Dermis microvascular lymphatic vessel endothelial cell (primary cell): ENCODE measurements at regions not wholly inside any gene's neighbourhood (a gene's known extent, or its start where the extent isn't known, plus 50 kb on each side); places are given as distances from the start of the nearest gene placed in this dataset.

Source experiments
- DNase-seq, 2 donors: peaks; one replicate each; pipeline versions ENCODE4 v3.0.0 to v3.0.0-alpha.2; 2010; ENCODE audit warnings: low read depth in 2 of 2

DNA sequence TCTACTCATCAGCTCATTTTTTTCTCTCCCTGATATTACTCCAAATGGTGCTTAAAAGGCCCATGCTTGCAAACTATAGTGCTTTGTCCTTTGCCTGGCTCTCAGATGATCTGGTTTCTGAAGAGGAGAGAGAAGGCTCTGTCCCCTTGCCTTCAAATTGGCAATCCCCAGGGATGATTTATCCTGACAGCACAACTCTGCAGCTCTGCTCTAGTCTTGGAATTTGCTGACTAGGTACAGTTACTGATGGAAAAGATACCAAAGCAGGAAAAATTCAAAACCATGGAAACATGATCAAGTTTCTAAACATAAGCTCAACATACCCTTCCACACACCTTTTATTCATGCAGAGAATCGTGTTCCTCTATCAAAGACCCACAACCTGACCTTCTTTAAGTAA, 106.7 kb upstream of the CADPS start:
- no peak for DNase-seq

- no peak for DNase-seq
Observed at GRCh38 chr3:62982795-62983455, 107.7 kb upstream of the CADPS start.

GRCh38 chr3:62986061-62986460, 110.8 kb upstream of the CADPS start:
- DNase-seq = no peak

DNA sequence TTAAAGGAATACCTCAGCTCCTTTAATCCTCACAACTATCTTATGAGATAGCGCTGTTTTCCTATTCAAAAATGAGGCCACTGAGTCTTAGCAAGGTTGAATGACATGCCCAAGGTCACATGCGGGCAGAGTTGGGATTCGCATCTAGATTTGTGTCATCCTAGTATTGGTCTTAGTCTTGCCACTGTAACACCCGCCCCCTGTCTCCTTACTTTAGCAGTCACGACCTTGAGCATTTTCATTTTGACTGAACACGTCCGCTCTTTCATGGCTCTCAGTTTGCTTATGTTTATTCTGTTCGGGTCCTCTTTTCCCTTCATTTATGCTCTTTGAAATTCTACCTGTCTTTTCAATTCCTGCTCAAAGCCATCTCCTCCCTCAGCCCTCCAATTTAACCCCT, 112.5 kb upstream of the CADPS start:
- no peak for DNase-seq

DNA sequence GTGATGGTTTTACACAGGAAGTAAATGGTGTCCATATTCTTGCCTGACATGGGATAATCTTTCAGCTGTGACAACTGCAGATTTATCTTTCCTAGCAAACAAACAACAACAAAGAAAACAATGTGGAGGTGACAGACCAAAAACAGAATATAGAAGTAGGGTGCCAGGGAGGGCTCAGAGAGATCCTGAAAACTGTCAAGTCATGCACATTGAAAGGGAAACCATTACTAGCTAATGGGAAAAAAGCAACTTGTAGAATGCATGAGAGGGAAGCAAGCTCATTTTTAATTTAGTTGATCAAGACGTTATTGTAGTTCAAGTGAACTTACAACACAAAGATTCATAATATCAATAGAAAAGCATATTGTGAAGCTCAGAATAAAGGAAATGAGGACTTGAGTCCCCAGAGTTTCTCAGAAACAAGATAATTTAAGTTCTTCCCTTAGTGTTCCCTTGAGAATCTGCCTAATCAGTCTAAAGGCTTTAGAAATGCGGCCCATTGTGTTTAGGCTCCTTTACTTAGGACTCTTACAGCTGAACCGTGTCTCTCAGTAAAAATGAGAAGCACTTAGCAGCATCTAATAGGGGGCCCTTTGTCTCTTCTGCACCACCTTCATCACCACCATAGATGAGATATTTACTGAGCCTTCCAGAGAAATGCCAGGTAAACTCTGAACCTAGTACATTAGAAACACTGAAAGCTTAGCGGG, 115.6 kb upstream of the CADPS start:
- DNase-seq = no peak

DNA sequence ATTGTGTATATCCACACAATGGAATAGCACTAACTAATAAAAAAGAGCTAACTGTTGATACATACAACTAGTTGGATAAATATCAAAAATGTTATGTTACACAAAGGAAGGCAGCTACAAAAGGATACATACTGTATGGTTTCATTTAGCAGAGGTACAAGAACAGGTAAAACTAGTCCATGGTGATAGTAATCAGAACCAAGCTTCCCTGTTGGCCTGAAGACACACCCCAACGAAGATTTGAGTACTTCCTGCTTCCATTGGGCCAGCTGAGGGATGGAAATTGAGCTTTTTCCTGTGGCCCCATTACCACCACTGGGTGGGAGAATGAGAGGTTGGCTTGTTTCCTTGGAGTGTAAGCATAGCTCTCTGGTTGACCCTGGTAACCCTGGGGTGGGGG, 117.3 kb upstream of the CADPS start:
- DNase-seq = no peak

- DNase-seq = no peak
Observed at GRCh38 chr3:62995119-62995518, 119.9 kb upstream of the CADPS start.

DNA sequence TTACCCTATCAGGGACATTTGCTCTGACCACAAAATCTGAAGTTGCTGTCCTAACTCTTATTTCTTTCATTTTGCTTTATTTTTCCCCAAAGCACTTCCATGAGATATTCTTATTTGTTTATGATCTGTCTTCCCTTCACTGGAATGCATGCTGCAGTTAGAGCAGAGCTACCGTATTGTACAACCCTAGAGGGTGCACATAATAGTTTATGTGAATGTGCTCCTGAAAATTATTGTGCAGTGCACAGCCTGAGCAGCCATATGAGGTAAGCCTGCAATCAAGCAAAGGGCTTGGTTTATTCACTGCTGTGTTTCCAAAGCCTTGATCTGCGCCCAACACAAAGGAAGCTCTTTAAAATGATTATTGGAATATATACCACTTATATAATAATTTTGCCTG, 120.3 kb upstream of the CADPS start:
- DNase-seq = no peak

DNA sequence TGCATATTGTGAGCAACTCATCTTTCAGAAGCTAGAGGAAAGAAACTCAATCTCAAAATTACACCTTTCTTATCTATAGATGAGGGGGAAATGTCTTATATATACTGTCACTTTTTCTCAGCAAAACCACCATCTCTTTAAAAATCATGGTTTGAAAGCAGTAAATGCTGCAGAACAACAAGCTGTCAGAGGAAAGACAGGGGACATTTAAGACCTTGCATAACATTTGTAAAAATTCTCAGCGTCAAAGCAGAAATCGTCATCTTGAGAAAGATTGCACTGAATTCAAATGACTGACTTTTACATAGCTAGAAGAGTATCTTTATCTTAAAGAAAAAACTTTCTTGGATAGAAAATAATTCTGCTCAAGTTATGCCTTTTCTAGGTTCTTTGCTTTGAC, 122.2 kb upstream of the CADPS start:
- DNase-seq = no peak

GRCh38 chr3:62999158-62999557, 123.9 kb upstream of the CADPS start:
- DNase-seq = no peak

DNA sequence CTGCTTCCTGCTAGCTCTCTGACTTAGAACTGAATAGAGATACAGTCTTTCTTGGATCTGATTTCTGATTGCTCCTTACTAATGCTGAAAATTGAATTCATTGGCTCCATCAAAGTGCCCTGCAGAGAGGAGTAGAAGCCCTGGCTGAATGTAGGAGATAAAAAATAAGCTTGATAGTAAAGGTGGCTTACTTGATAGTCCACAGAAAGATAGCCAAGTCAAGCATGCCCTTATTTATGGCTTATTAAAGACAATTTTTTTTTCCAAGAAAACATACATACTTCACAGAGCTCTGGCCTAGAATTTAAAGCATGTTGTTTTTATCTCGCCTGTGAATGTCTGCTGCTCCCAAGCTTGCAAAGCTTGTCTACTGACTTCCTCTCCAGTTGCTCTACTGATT, 124.6 kb upstream of the CADPS start:
- no peak for DNase-seq

GRCh38 chr3:63004448-63004847, 129.2 kb upstream of the CADPS start:
- DNase-seq = no peak

DNA sequence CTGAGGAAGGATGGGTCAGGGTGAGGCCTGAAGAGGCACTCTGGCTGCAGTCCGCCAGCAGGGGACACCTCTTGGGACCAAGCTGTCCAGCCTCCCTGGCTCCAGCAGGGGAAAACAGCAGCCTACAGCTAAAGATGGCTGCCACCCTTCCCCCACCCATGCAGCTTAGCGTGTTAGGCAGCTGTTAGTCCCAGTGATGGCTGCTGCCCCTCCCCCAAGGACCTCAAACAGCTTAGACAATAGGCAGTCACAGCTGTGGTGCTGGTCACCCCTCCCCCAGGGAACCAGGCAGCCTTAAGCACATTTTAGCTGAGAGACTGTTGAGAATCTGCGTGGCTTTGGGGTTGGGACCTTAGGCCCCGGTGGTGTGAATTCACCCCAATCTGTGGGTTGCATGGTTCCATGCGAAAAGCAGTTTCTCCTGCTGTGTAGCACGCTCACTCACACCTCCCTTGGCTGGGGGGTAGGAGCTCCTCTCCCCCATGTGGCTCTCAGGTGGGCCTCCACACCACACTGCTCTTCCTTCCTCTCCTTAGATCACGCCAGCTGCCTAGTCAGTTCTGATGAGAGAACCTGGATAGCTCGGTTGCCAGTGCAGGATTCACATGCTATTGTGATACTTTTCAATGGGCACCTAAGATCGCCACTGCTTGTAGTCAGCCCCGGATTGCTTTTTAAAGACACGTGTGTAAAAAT, 140.5 kb upstream of the CADPS start:
- no peak for DNase-seq

DNA sequence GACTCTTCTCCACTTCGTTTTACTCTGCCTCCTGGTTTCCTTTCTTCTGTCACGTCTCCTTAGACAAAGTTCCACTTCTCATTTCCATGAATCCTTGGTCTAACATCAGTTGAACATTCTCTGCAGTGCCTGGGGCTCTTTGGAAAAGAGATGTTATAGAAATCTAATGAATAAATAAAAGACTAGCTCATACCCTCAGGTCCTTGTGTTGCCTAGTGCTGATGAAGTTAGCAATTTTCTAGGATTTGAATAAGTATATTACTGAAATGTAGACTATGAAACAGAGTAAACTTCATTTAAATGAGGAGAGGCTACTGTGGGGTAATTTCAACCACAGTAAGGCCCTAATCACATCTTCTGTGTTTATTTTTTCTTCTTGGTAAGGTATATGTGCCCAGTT, 146.9 kb upstream of the CADPS start:
- no peak for DNase-seq

DNA sequence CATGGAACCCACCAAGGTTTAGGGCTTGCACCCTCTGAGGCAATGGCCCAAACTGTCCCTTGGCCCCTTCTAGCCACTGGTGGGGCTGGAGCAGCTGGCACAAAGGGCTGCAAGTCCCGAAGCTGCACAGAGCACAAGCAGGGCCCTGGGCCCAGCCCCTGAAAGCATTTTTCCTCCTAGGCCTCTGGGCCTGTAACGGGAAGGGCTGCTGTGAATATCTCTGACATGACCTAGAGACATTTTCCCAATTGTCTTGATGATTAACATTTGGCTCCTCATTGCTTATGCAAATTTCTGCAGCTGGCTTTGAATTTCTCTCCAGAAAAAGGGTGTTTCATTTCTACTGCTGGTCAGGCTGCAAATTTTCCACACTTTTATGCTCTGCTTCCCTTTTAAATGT, 151.5 kb upstream of the CADPS start:
- no peak for DNase-seq

GRCh38 chr3:63029326-63029725, 154.1 kb upstream of the CADPS start:
- DNase-seq = no peak

DNA sequence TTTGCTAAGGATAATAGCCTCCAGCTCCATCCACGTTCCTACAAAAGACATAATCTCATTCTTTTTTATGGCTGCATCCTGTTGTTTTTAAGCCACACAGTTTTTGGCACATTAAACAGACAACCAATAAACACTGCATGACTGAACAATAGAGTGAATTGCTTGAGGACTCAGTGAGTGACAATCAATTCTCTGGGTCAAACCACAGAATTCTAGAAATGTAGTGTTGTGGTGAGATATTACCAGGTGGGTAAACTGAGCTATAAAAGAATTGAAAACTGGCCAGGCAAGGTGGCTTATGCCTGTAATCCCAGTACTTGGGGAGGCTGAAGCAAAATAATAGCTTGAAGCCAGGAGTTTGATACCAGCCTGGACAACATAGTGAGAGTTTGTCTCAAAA, 154.7 kb upstream of the CADPS start:
- DNase-seq = no peak

DNA sequence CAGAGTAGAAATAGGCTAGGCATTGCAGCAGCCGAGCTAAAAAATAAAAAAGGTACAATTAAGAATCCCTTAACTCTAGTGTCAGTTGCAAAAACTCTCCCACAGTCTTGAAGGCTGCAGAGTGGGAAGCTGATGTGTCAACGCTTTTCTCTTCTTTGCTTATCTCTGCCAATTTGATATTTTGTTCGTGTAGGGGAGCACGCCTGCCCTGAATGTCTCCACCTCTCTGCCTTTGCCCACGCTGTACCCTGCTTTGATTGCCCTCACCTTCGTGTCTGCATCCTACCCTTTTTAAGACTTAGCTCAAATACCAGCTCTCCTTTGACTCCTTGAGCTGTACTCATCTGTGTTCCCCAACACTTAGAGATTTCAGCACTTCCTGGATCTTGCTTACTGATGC, 155.4 kb upstream of the CADPS start:
- DNase-seq = no peak

- DNase-seq = no peak
Observed at GRCh38 chr3:63032881-63033280, 157.7 kb upstream of the CADPS start.

DNA sequence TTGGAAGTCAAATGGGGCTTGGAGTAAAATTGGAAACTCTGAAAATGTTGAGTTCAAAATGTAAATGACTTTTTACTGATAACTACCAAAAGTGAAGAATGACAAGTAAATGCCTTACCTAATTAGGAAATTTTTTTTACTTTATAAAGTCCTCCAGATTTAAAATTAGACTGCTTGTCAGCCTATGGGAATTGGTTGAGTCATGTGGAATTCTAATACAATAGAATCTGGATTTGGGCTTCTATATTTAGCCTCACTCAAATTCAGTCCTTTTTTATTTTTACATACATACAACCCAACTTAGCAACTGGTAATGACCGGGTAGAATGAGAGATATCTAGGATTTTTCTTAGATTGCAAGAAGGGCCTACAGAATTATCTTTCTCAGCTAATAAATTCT, 158.9 kb upstream of the CADPS start:
- no peak for DNase-seq

DNA sequence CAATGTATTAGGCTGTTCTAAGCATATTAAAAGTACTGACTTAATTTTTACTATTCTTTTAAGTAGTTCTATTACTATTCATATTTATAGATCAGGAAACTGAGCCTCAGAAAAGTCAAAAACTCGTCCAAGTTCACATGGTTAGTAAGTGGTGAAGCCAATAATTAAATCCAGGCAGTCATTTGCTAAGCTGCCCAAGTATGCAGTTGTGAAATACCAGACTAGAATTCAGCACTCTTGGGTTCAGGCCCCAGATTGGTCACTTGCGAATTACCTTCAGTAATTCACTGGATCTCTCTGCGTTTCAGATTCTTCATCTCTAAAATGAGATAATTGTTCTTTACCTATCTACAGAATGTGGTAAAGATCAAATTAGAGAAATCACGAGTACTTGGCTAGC, 161.9 kb upstream of the CADPS start:
- no peak for DNase-seq

DNA sequence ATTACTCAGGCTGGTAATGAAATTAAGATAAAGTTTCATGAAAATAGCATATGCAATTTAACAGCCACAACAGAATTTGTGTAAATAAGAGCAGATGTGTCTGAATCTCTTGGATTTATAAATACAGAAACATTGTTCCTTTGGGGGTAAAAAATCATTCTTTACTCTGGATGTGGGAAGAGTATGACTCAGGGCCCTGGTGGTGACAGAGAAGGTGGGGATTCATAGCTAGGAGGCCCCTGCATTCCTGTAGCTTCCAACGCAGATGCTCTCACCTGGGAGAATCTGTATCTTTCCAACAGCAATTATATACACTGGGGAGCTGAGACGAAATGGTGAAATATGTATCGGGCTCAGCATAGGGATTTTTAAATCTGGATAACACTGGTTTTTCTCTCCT, 167.6 kb upstream of the CADPS start:
- no peak for DNase-seq

- DNase-seq = no peak
Observed at GRCh38 chr3:63043631-63044030, 168.4 kb upstream of the CADPS start.
